HG03039 (cell line): ENCODE measurements at regions not wholly inside any gene's neighbourhood (a gene's known extent, or its start where the extent isn't known, plus 50 kb on each side); places are given as distances from the start of the nearest gene placed in this dataset.

Source experiments
- ATAC-seq: cut with Tn5 transposase; IDR thresholded peaks from one replicate; pipeline ENCODE4 v1.9.1; 2021; ENCODE audit warnings: mild to moderate bottlenecking, moderate library complexity; ENCODE audit not compliant: unreplicated experiment

- no peak for ATAC-seq
These were observed 215.5 kb downstream of the IRX1 start for GRCh38 chr5:3811116-3811515.

GRCh38 chr5:3818624-3819023 is 223.0 kb downstream of the IRX1 start:
- no peak for ATAC-seq

- ATAC-seq = no peak
These were observed 230.2 kb downstream of the IRX1 start for GRCh38 chr5:3825531-3826451.

- no peak for ATAC-seq
These were observed 232.0 kb downstream of the IRX1 start for GRCh38 chr5:3827624-3828023.

GRCh38 chr5:3828761-3829160 is 233.1 kb downstream of the IRX1 start:
- ATAC-seq = no peak

- ATAC-seq = no peak
These were observed 237.9 kb downstream of the IRX1 start for GRCh38 chr5:3833566-3833965.

GRCh38 chr5:3835811-3836210 is 240.2 kb downstream of the IRX1 start:
- ATAC-seq = no peak

- no peak for ATAC-seq
These were observed 240.9 kb downstream of the IRX1 start for GRCh38 chr5:3836528-3836927.

- no peak for ATAC-seq
These were observed 241.9 kb downstream of the IRX1 start for GRCh38 chr5:3837506-3837905.

- no peak for ATAC-seq
These were observed 243.5 kb downstream of the IRX1 start for GRCh38 chr5:3839151-3839550.

- ATAC-seq = no peak
These were observed 247.0 kb downstream of the IRX1 start for GRCh38 chr5:3842591-3842990.

- no peak for ATAC-seq
These were observed 248.1 kb downstream of the IRX1 start for GRCh38 chr5:3843706-3844105.

- ATAC-seq = no peak
These were observed 248.6 kb downstream of the IRX1 start for GRCh38 chr5:3844266-3844665.

- no peak for ATAC-seq
These were observed 249.6 kb downstream of the IRX1 start for GRCh38 chr5:3845230-3845629.

- ATAC-seq = no peak
These were observed 256.7 kb downstream of the IRX1 start for GRCh38 chr5:3852161-3852916.

GRCh38 chr5:3853362-3853761 is 257.7 kb downstream of the IRX1 start:
- no peak for ATAC-seq

GRCh38 chr5:3854188-3854821 is 258.7 kb downstream of the IRX1 start:
- no peak for ATAC-seq

GRCh38 chr5:3856036-3856435 is 260.4 kb downstream of the IRX1 start:
- ATAC-seq = no peak

GRCh38 chr5:3858524-3858923 is 262.9 kb downstream of the IRX1 start:
- ATAC-seq = no peak

- no peak for ATAC-seq
These were observed 267.3 kb downstream of the IRX1 start for GRCh38 chr5:3862906-3863305.

GRCh38 chr5:3875144-3875543 is 279.5 kb downstream of the IRX1 start:
- ATAC-seq = no peak

- ATAC-seq = no peak
These were observed 282.6 kb downstream of the IRX1 start for GRCh38 chr5:3878267-3878666.
